NCI-H1417 treated with DMSO at 0.1 percent for 48 hours (cell line): ENCODE measurements at regions not wholly inside any gene's neighbourhood (a gene's known extent, or its start where the extent isn't known, plus 50 kb on each side); places are given as distances from the start of the nearest gene placed in this dataset.

Experiments
- DNase-seq: peaks from one replicate; lab custom pipeline; 2025; lab: John Stamatoyannopoulos, UW

- no peak for DNase-seq
Observed at GRCh38 chr12:43665091-43665490, 93.5 kb downstream of the PUS7L start.

- DNase-seq: no peak
Observed at GRCh38 chr12:43662736-43663135, 95.9 kb downstream of the PUS7L start.

GRCh38 chr12:43655586-43655985, 103.0 kb downstream of the PUS7L start:
- DNase-seq: no peak

GRCh38 chr12:43653917-43654316, 101.9 kb upstream of the ADAMTS20 start:
- peak; percentile 31 for DNase-seq

GRCh38 chr12:43653289-43653915, 101.4 kb upstream of the ADAMTS20 start:
- no peak for DNase-seq

- DNase-seq: no peak
Observed at GRCh38 chr12:43648636-43649035, 96.6 kb upstream of the ADAMTS20 start.

- DNase-seq: no peak
Observed at GRCh38 chr12:43638806-43639205, 86.8 kb upstream of the ADAMTS20 start.

GRCh38 chr12:43636725-43637463, 84.9 kb upstream of the ADAMTS20 start:
- no peak for DNase-seq

- no peak for DNase-seq
Observed at GRCh38 chr12:43621262-43621661, 69.3 kb upstream of the ADAMTS20 start.

- DNase-seq: no peak
Observed at GRCh38 chr12:43602738-43603137, 50.7 kb upstream of the ADAMTS20 start.
